Fibroblast of mammary gland (primary cell): ENCODE measurements at regions not wholly inside any gene's neighbourhood (a gene's known extent, or its start where the extent isn't known, plus 50 kb on each side); places are given as distances from the start of the nearest gene placed in this dataset.

Experiments used
- DNase-seq: peaks from one replicate; pipeline ENCODE4 v3.0.0-alpha.2; 2010; ENCODE audit warnings: low read depth
- H3K4me3 ChIP-seq: 2 replicates; pipeline ENCODE4 v1.5.1; 2011; ENCODE audit warnings: low read depth, mild to moderate bottlenecking, low read length, moderate library complexity; ENCODE audit not compliant: control insufficient read depth
- CTCF ChIP-seq: conservative IDR thresholded peaks from 2 replicates; pipeline ENCODE4 v1.5.1; 2011; ENCODE audit warnings: low read depth, low read length, inconsistent platforms; ENCODE audit not compliant: control insufficient read depth, insufficient read depth

- no peak for TF ChIP-seq CTCF
- DNase-seq = no peak
- no peak overlapping the region for H3K4me3 ChIP-seq
Observed at GRCh38 chr4:133741766-133742165, 459.8 kb downstream of the PABPC4L start.

- no peak for DNase-seq
- no peak overlapping the region for H3K4me3 ChIP-seq
- TF ChIP-seq CTCF = no peak
Observed at GRCh38 chr4:133720001-133720400, 481.6 kb downstream of the PABPC4L start.

GRCh38 chr4:133719098-133719497 lies 482.5 kb downstream of the PABPC4L start:
- DNase-seq = no peak
- TF ChIP-seq CTCF = no peak

GRCh38 chr4:133714211-133714610 lies 487.4 kb downstream of the PABPC4L start:
- no peak for DNase-seq
- H3K4me3 ChIP-seq = no peak overlapping the region
- TF ChIP-seq CTCF = no peak

More at GRCh38 chr4:133719098-133719497, 482.5 kb downstream of the PABPC4L start:
- no peak overlapping the region for H3K4me3 ChIP-seq

GRCh38 chr4:133713340-133713739 lies 488.2 kb downstream of the PABPC4L start:
- DNase-seq = no peak
- no peak overlapping the region for H3K4me3 ChIP-seq
- no peak for TF ChIP-seq CTCF

GRCh38 chr4:133711817-133712216 lies 489.8 kb downstream of the PABPC4L start:
- DNase-seq = no peak
- H3K4me3 ChIP-seq = no peak overlapping the region
- no peak for TF ChIP-seq CTCF

GRCh38 chr4:133694416-133694815 lies 507.2 kb downstream of the PABPC4L start:
- no peak for DNase-seq
- TF ChIP-seq CTCF = no peak
- no peak overlapping the region for H3K4me3 ChIP-seq
